ENCODE measurements at regions not wholly inside any gene's neighbourhood (a gene's known extent, or its start where the extent isn't known, plus 50 kb on each side); places are given as distances from the start of the nearest gene placed in this dataset.

- no peak for TF ChIP-seq CTCF (IDR thresholded peaks at IDR 0.05; ENCODE audit: unreplicated experiment)
- CTCF ChIA-PET, result no interaction called here
- DNase-seq, result no peak
- intact Hi-C loops (cut with micrococcal nuclease; ENCODE audit: unreplicated experiment), result no loop called here
- H3K4me1 Mint-ChIP-seq (ENCODE audit: low read depth, unreplicated experiment), result no peaks in the 10 kb centered on the region
- BruUV-seq (replicated peaks), result no TSS peak
- H3K27me3 Mint-ChIP-seq (ENCODE audit: unreplicated experiment), result no peaks in the 10 kb centered on the region
- peaks cover 11% of the 10 kb centered on the region for H3K9me3 Mint-ChIP-seq (ENCODE audit: low read depth, unreplicated experiment)
- H3K27ac Mint-ChIP-seq (ENCODE audit: unreplicated experiment), result no peak overlapping the region
- no peaks in the 10 kb centered on the region for H3K36me3 Mint-ChIP-seq (ENCODE audit: insufficient read depth, unreplicated experiment)
- no peak overlapping the region for H3K4me3 Mint-ChIP-seq (ENCODE audit: low read depth, unreplicated experiment)
Measured at GRCh38 chr5:126166368-126166767, 256.8 kb upstream of the GRAMD2B start.

GRCh38 chr5:126168785-126169184 lies 254.4 kb upstream of the GRAMD2B start:
- no peak for TF ChIP-seq CTCF (IDR thresholded peaks at IDR 0.05; ENCODE audit: unreplicated experiment)
- no peaks in the 10 kb centered on the region for H3K36me3 Mint-ChIP-seq (ENCODE audit: insufficient read depth, unreplicated experiment)
- H3K27me3 Mint-ChIP-seq (ENCODE audit: unreplicated experiment), result peaks cover 3% of the 10 kb centered on the region
- intact Hi-C loops (cut with micrococcal nuclease; ENCODE audit: unreplicated experiment), result no loop called here
- no peaks in the 10 kb centered on the region for H3K4me1 Mint-ChIP-seq (ENCODE audit: low read depth, unreplicated experiment)
- no TSS peak for BruUV-seq (replicated peaks)
- no peak for DNase-seq
- H3K4me3 Mint-ChIP-seq (ENCODE audit: low read depth, unreplicated experiment), result no peak overlapping the region
- H3K9me3 Mint-ChIP-seq (ENCODE audit: low read depth, unreplicated experiment), result peaks cover 18% of the 10 kb centered on the region
- CTCF ChIA-PET, result no interaction called here
- no peak overlapping the region for H3K27ac Mint-ChIP-seq (ENCODE audit: unreplicated experiment)

DNA sequence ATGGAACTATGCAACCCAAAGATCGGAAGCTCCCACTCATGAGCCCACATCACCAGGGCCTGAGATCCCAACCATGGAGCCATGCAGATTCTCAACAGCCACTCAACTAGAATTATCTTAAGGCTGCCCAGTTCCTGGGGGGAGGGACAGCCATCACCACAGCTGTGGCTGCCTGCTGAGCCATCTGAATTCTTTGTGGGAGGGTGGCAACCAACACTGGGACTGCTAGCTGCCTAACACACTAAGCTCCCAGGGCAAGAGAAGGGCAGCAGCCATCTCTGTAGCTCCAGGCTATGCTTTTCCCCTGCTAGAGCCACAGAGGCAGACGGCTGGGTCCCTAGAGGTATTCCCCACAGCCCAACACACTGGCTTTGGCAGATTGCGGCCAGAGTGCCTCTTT lies 251.3 kb upstream of the GRAMD2B start:
- Mint-ChIP-seq H3K4me3 (ENCODE audit: low read depth, unreplicated experiment) (no peak overlapping the region), H3K27ac (ENCODE audit: unreplicated experiment) (no peak overlapping the region), H3K9me3 (ENCODE audit: low read depth, unreplicated experiment) (peaks cover 17% of the 10 kb centered on the region), H3K27me3 (ENCODE audit: unreplicated experiment) (peaks cover 8% of the 10 kb centered on the region), H3K4me1 (ENCODE audit: low read depth, unreplicated experiment) (no peaks in the 10 kb centered on the region), H3K36me3 (ENCODE audit: insufficient read depth, unreplicated experiment) (no peaks in the 10 kb centered on the region)
- CTCF ChIA-PET, result no interaction called here
- TF ChIP-seq CTCF (IDR thresholded peaks at IDR 0.05; ENCODE audit: unreplicated experiment), result no peak
- intact Hi-C loops (cut with micrococcal nuclease; ENCODE audit: unreplicated experiment), result no loop called here
- DNase-seq, result no peak
- BruUV-seq (replicated peaks), result no TSS peak

DNA sequence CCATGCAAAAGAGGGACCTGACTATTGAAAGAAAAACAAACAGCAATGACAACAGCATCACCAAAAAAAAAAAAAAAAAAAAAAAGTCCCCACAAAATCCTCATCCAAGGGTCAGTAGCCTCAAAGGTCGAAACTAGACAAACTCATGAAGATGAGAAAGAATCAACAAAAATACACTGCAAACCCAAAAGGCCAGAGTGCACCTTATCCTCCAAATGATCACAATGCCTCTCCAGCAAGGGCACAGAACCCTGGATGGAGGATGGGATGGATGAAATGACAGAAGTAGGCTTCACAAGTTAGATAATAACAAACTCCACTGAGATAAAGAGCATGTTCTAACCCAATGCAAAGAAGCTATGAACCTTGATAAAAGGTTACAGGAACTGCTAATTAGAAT lies 250.4 kb upstream of the GRAMD2B start:
- no TSS peak for BruUV-seq (replicated peaks)
- CTCF ChIA-PET, result no interaction called here
- H3K36me3 Mint-ChIP-seq (ENCODE audit: insufficient read depth, unreplicated experiment), result no peaks in the 10 kb centered on the region
- no peak for TF ChIP-seq CTCF (IDR thresholded peaks at IDR 0.05; ENCODE audit: unreplicated experiment)
- no peaks in the 10 kb centered on the region for H3K4me1 Mint-ChIP-seq (ENCODE audit: low read depth, unreplicated experiment)
- H3K9me3 Mint-ChIP-seq (ENCODE audit: low read depth, unreplicated experiment), result peaks cover 16% of the 10 kb centered on the region
- no peak overlapping the region for H3K27ac Mint-ChIP-seq (ENCODE audit: unreplicated experiment)
- intact Hi-C loops (cut with micrococcal nuclease; ENCODE audit: unreplicated experiment), result no loop called here
- H3K4me3 Mint-ChIP-seq (ENCODE audit: low read depth, unreplicated experiment), result no peak overlapping the region
- H3K27me3 Mint-ChIP-seq (ENCODE audit: unreplicated experiment), result peaks cover 8% of the 10 kb centered on the region
- no peak for DNase-seq

GRCh38 chr5:126178521-126178920 lies 244.7 kb upstream of the GRAMD2B start:
- intact Hi-C loops (cut with micrococcal nuclease; ENCODE audit: unreplicated experiment), result no loop called here
- Mint-ChIP-seq H3K27ac (ENCODE audit: unreplicated experiment) (no peak overlapping the region), H3K4me3 (ENCODE audit: low read depth, unreplicated experiment) (no peak overlapping the region), H3K9me3 (ENCODE audit: low read depth, unreplicated experiment) (peaks cover 3% of the 10 kb centered on the region), H3K4me1 (ENCODE audit: low read depth, unreplicated experiment) (no peaks in the 10 kb centered on the region), H3K27me3 (ENCODE audit: unreplicated experiment) (peaks cover 8% of the 10 kb centered on the region), H3K36me3 (ENCODE audit: insufficient read depth, unreplicated experiment) (no peaks in the 10 kb centered on the region)
- no peak for DNase-seq
- TF ChIP-seq CTCF (IDR thresholded peaks at IDR 0.05; ENCODE audit: unreplicated experiment), result no peak
- CTCF ChIA-PET, result no interaction called here
- no TSS peak for BruUV-seq (replicated peaks)
